Mesenchymal stem cell (in vitro differentiated cells and primary cell): ENCODE measurements at regions not wholly inside any gene's neighbourhood (a gene's known extent, or its start where the extent isn't known, plus 50 kb on each side); places are given as distances from the start of the nearest gene placed in this dataset.

Experiments used
- DNase-seq: peaks from one replicate; pipeline ENCODE4 v3.0.0-alpha.2; 2013
- H2AFZ ChIP-seq: one replicate; pipeline ENCODE4 v1.6.1; 2013; ENCODE audit warnings: low read depth, mild to moderate bottlenecking, control low read depth, inconsistent platforms, low read length, moderate library complexity
- H2AK5ac ChIP-seq: 2 replicates; pipeline ENCODE4 v1.6.1; 2013; ENCODE audit warnings: low read length, moderate library complexity, mild to moderate bottlenecking, inconsistent platforms; ENCODE audit not compliant: severe bottlenecking
- H2BK120ac ChIP-seq: one replicate; pipeline ENCODE4 v1.6.1; 2013; ENCODE audit warnings: low read depth, mild to moderate bottlenecking, inconsistent platforms, low read length, moderate library complexity
- H2BK12ac ChIP-seq, 2 experiments: one replicate each; pipeline ENCODE4 v1.6.1; 2013; ENCODE audit warnings: inconsistent platforms in 2 of 2, low read length in 2 of 2, mild to moderate bottlenecking in 2 of 2, moderate library complexity in 2 of 2, control low read depth in 1 of 2
- H2BK15ac ChIP-seq: one replicate; pipeline ENCODE4 v1.6.1; 2013; ENCODE audit warnings: mild to moderate bottlenecking, low read depth, inconsistent platforms; ENCODE audit not compliant: poor library complexity, severe bottlenecking
- H2BK5ac ChIP-seq: 2 replicates; pipeline ENCODE4 v1.6.1; 2013; ENCODE audit warnings: low read depth, mild to moderate bottlenecking, low read length, control low read depth, inconsistent platforms; ENCODE audit not compliant: poor library complexity, severe bottlenecking
- H3K14ac ChIP-seq, 2 experiments: one replicate each; pipeline ENCODE4 v1.6.1; 2013; ENCODE audit warnings: inconsistent platforms in 2 of 2, low read length in 2 of 2, control low read depth in 1 of 2, mild to moderate bottlenecking in 1 of 2, moderate library complexity in 1 of 2
- H3K18ac ChIP-seq, 2 experiments: one replicate each; pipeline ENCODE4 v1.6.1; 2013; ENCODE audit warnings: inconsistent platforms in 2 of 2, low read length in 2 of 2, control low read depth in 1 of 2, low read depth in 1 of 2, mild to moderate bottlenecking in 1 of 2
- H3K23ac ChIP-seq, 2 experiments: one replicate each; pipeline ENCODE4 v1.6.1; 2013; ENCODE audit warnings: inconsistent platforms in 2 of 2, low read length in 2 of 2, mild to moderate bottlenecking in 2 of 2, moderate library complexity in 2 of 2, control low read depth in 1 of 2
- H3K27ac ChIP-seq: 2 replicates; pipeline ENCODE4 v1.5.1; 2013; ENCODE audit warnings: mild to moderate bottlenecking, moderate library complexity, low read length, control low read depth, inconsistent platforms; ENCODE audit not compliant: poor library complexity, severe bottlenecking
- H3K27me3 ChIP-seq, 2 experiments: 2 replicates each; pipeline versions ENCODE4 v1.6.1 to v1.7.0; 2013; ENCODE audit warnings: low read length in 2 of 2, mild to moderate bottlenecking in 2 of 2, moderate library complexity in 2 of 2, control low read depth in 1 of 2, inconsistent platforms in 1 of 2; ENCODE audit not compliant: control insufficient read depth in 1 of 2, insufficient read depth in 1 of 2
- H3K36me3 ChIP-seq, 2 experiments: 2 replicates each; pipeline versions ENCODE4 v1.6.1 to v1.7.0; 2013; ENCODE audit warnings: low read length in 2 of 2, control low read depth in 1 of 2, inconsistent platforms in 1 of 2, low read depth in 1 of 2, mild to moderate bottlenecking in 1 of 2; ENCODE audit not compliant: insufficient read depth in 2 of 2, control insufficient read depth in 1 of 2
- H3K4ac ChIP-seq, 2 experiments: one replicate each; pipeline ENCODE4 v1.6.1; 2013; ENCODE audit warnings: inconsistent platforms in 2 of 2, low read length in 2 of 2, mild to moderate bottlenecking in 2 of 2, moderate library complexity in 2 of 2, control low read depth in 1 of 2, low read depth in 1 of 2
- H3K4me1 ChIP-seq: 2 replicates; pipeline ENCODE4 v1.6.1; 2013; ENCODE audit warnings: low read depth, low read length, control low read depth; ENCODE audit not compliant: control insufficient read depth, insufficient read depth
- H3K4me2 ChIP-seq: 2 replicates; pipeline ENCODE4 v1.6.1; 2013; ENCODE audit warnings: low read length, mild to moderate bottlenecking, inconsistent platforms; ENCODE audit not compliant: poor library complexity, severe bottlenecking
- H3K4me3 ChIP-seq, 2 experiments: 2 replicates each; pipeline versions ENCODE4 v1.5.1 to v1.7.0; 2013; ENCODE audit warnings: low read length in 2 of 2, mild to moderate bottlenecking in 2 of 2, control low read depth in 1 of 2, low read depth in 1 of 2; ENCODE audit not compliant: insufficient read depth in 1 of 2
- H3K79me1 ChIP-seq: replicated peaks from 2 replicates; pipeline ENCODE4 v1.6.1; 2013; ENCODE audit warnings: mild to moderate bottlenecking, control low read depth, low read length, inconsistent platforms; ENCODE audit not compliant: poor library complexity, severe bottlenecking
- H3K9ac ChIP-seq: 2 replicates; pipeline ENCODE4 v1.7.0; 2013; ENCODE audit warnings: mild to moderate bottlenecking, low read length, moderate library complexity
- H3K9me3 ChIP-seq: 2 replicates; pipeline ENCODE4 v1.7.0; 2013; ENCODE audit warnings: mild to moderate bottlenecking, low read length; ENCODE audit not compliant: control insufficient read depth
- H4K8ac ChIP-seq: one replicate; pipeline ENCODE4 v1.6.1; 2013; ENCODE audit warnings: inconsistent platforms, mild to moderate bottlenecking, low read length, moderate library complexity
- H4K91ac ChIP-seq: one replicate; pipeline ENCODE4 v1.6.1; 2013; ENCODE audit warnings: mild to moderate bottlenecking, low read length, inconsistent platforms
- WGBS: methylation state at CpG from one replicate; pipeline ENCODE4 v1.1.7; 2013; ENCODE audit warnings: mixed read lengths; 5-methylcytosine and 5-hydroxymethylcytosine counted together

- Histone ChIP-seq H3K4me2 (no peak overlapping the region), H3K4ac (no peak overlapping the region), H2AFZ (no peak overlapping the region), H3K14ac (no peak overlapping the region), H3K27ac (no peak overlapping the region), H2AK5ac (no peak overlapping the region), H4K8ac (no peak overlapping the region), H3K4me1 (peaks cover 1% of the 10 kb centered on the region), H2BK15ac (no peak overlapping the region), H3K23ac (no peak overlapping the region), H3K9me3 (no peaks in the 10 kb centered on the region), H3K27me3 (no peaks in the 10 kb centered on the region), H3K4me3 (no peak overlapping the region), H3K18ac (no peak overlapping the region), H3K79me1 (no peaks in the 10 kb centered on the region), H3K9ac (no peak overlapping the region), H2BK5ac (no peak overlapping the region), H2BK12ac (peak overlapping the region in 1 of 2 experiments; percentile 45), H2BK120ac (no peak overlapping the region), H3K36me3 (no peaks in the 10 kb centered on the region), H4K91ac (no peak overlapping the region)
- no peak for DNase-seq
- 91% methylated on average over 4 of the region's 5 CpGs for WGBS
These were observed 51.8 kb upstream of the AGR3 start for GRCh38 chr7:16933296-16934279.

- Histone ChIP-seq H3K4ac (no peak overlapping the region), H3K4me3 (no peak overlapping the region), H2BK120ac (no peak overlapping the region), H4K91ac (no peak overlapping the region), H2BK15ac (no peak overlapping the region), H2BK12ac (peak overlapping the region in 1 of 2 experiments; percentile 37), H3K9me3 (no peaks in the 10 kb centered on the region), H3K36me3 (no peaks in the 10 kb centered on the region), H3K27me3 (no peaks in the 10 kb centered on the region), H3K9ac (peak overlapping the region; percentile 21), H2BK5ac (no peak overlapping the region), H3K79me1 (no peaks in the 10 kb centered on the region), H3K4me2 (no peak overlapping the region), H2AFZ (no peak overlapping the region), H3K14ac (no peak overlapping the region), H3K27ac (no peak overlapping the region), H4K8ac (peak overlapping the region; percentile 36), H2AK5ac (no peak overlapping the region), H3K4me1 (peaks cover 1% of the 10 kb centered on the region), H3K23ac (no peak overlapping the region), H3K18ac (no peak overlapping the region)
- WGBS = 54% methylated on average over 3 of the region's 6 CpGs
- no peak for DNase-seq
These were observed 53.0 kb upstream of the AGR3 start for GRCh38 chr7:16934722-16935340.

GRCh38 chr7:16935341-16935735 is 53.6 kb upstream of the AGR3 start:
- H2AK5ac ChIP-seq = no peak overlapping the region

More at GRCh38 chr7:16935341-16935735, 53.6 kb upstream of the AGR3 start:
- H2BK5ac ChIP-seq = no peak overlapping the region
- no peak overlapping the region for H3K4ac ChIP-seq
- no peak overlapping the region for H3K23ac ChIP-seq
- peak overlapping the region in 1 of 2 experiments; percentile 15 for H2BK12ac ChIP-seq
- no CpG with 5 or more reads among the region's 1 CpG for WGBS
- peaks cover 1% of the 10 kb centered on the region for H3K4me1 ChIP-seq
- no peaks in the 10 kb centered on the region for H3K27me3 ChIP-seq
- no peak overlapping the region for H3K14ac ChIP-seq
- no peak overlapping the region for H3K18ac ChIP-seq
- H2BK15ac ChIP-seq = no peak overlapping the region
- H2BK120ac ChIP-seq = no peak overlapping the region
- H3K36me3 ChIP-seq = no peaks in the 10 kb centered on the region
- H3K9ac ChIP-seq = peak overlapping the region; percentile 21
- DNase-seq = no peak
- no peak overlapping the region for H3K4me2 ChIP-seq
- H4K91ac ChIP-seq = no peak overlapping the region
- H2AFZ ChIP-seq = no peak overlapping the region
- H3K79me1 ChIP-seq = no peaks in the 10 kb centered on the region
- no peaks in the 10 kb centered on the region for H3K9me3 ChIP-seq
- H3K27ac ChIP-seq = no peak overlapping the region
- no peak overlapping the region for H3K4me3 ChIP-seq
- no peak overlapping the region for H4K8ac ChIP-seq
